Endometrium (tissue), 2 donors: ENCODE measurements at regions not wholly inside any gene's neighbourhood (a gene's known extent, or its start where the extent isn't known, plus 50 kb on each side); places are given as distances from the start of the nearest gene placed in this dataset.
A peak's percentile ranks its signal among the peaks of the same experiment; 100 is the strongest.
"Not testable (repeated sequence)": the region's sequence is repeated elsewhere in the genome, so short reads cannot be mapped to it uniquely, and the experiment has no call there.

ENCODE experiments used
- FAIRE-seq: peaks from 2 replicates; lab custom pipeline; 2012; peaks lifted over from hg19 to GRCh38; lab: Jason Lieb, UNC
- donor health status: control.
- donor health status: control.

DNA sequence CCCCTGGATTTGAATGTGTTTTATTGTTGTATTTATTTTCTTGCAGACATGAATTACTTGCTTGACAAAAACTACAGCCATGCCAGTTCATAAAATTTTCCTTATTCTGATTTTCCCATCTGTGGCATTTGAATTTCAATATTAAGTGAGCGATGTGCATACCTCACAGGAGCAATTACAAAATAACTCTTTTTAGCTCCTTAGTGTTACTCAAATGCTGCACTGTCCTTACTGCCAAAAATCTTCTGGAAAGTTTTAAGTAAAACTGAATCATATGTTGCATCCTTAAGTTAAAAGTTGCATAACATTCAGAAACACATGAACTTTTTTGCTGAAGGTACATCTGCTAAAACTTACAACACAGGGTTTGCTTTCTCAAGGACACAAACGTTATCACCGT is 120.1 kb downstream of the OR4M2 start:
- FAIRE-seq = not testable (repeated sequence)

DNA sequence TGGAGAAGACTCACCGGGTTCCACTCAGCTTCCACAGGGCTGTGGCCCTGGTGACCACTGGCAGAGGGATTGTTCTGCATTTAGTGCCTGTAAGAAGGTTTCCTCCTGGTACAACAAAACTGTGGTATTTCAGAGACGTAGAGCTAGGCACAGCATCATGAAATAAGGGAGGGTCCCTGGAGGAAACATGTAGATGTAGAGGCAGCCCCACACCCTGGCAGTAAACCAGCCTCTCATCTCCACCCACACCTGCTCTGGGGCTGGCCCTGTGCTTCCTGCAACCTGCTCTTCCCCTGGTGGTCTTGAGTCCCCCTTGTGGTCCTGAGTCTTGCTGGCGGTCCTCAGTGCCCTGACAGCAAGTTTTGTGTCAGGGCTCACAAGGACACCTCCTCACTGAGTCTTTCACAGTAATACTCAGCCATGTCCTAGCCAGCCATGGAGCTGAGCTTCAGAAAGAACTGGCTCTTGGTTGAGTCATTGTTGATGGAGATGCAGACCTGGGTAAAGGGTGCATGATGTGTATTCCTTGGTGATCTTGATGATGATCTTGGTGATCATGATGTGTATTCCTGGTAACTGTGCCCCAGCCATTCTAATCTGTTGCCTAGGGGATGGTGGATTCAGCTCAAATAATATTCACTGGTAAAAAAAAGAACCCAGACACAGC is 121.8 kb downstream of the OR4M2 start:
- not testable (repeated sequence) for FAIRE-seq

DNA sequence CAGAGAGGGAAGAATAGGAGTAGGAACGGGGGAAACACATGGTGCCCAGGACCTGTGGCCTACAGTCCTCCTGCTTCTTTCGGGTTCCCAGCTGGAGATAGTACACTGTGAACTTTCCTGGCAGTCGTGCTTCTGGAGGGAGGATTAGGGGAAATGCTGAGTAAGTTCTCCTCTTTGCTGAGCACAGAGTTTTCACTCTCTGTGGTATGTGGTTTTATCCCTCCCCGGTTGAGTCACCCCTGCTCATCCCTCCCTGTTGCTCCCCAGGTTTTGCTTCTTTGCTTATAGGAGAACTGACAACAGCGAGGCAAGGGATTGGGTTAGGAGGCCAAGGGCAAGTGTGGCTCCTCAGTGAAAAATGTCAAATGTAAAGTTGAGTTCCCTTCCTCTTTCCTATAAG is 122.9 kb downstream of the OR4M2 start:
- not testable (repeated sequence) for FAIRE-seq

- not testable (repeated sequence) for FAIRE-seq
Observed at GRCh38 chr15:22209086-22209485, 128.8 kb downstream of the OR4M2 start.

DNA sequence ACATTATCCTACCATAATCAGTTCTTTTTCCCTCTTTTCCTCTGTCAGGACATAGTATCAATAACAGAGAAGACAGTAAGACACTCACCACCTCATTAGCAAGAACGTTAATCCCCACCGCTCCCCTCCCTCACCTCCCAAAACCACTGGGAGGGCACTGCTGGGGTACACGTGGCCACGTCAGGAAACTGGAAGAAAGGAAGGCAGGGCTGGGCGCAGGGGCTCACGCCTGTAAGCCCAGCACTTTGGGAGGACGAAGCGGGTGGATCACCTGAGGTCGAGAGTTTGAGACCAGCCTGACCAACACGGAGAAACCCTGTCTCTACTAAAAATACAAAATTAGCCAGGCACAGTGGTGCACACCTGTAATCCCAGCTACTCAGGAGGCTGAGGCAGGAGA is 142.3 kb downstream of the OR4M2 start:
- not testable (repeated sequence) for FAIRE-seq

DNA sequence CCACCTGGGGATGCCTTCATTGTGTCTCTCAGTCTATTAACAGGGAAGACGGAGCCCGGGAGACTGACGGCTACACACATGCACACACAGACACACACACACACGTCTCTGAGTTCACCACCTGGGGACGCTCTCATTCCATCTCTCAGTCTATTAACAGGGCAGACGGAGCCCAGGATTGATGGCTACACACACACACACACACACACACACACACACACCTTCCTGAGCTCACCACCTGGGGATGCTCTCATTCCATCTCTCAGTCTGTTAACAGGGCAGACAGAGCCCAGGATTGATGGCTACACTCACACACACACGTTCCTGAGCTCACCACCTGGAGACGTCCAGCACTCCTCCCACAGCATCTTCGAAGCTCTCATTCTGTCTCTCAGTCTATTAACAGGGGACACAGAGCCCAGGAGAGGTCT is 143.9 kb downstream of the OR4M2 start:
- no peak for FAIRE-seq

DNA sequence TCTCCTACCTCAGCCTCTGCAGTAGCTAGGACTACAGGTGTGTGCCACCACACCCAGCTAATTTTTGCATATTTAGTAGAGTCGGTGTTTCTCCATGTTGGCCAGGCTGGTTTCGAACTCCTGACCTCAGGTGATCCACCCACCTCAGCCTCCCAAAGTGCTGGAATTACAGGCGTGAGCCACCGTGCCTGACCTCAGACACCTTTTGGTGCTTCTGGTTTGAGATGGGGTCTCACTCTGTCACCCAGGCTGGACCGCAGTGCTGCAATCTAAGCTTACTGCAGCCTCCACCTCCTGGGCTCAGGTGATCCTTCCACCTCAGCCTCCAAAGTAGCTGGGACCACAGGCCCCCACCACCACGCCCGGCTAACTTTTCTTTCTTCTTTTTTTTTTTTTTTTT is 144.6 kb downstream of the OR4M2 start:
- FAIRE-seq = not testable (repeated sequence)

DNA sequence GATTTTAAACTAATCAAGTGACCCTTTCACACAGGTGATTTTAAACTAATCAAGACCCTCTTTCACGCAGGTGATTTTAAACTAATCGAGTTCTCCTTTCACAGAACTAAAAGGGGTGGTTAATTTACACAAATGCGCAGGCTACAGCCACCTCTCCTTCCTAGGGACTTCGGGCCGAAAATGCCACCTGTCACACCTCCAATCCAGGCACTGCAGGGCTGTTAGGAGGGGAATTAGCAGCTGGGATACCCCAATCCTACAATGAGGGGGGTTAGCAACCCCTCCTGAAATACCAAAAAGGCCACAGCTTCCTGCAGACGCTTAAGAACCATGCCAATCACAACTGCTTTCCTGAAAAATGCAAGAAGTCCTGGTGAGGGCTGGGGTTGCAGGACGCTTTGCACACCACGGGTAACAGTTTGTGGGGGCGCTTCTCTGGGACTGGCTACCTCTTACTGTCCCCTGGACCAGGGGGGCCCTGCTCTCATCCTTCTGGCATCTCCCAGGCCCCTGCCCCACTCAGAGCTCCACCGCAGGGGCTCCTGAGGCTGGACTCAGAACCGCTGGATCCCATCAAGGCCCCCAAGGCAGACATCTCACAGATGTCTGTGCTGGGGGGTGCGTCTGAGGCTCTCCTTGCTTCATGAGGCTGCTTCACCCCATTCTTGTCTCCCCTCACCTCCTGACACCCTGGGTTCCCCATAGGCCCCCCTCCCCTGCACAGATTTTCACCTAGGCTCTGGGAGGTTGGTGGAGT is 145.9 kb downstream of the OR4M2 start:
- FAIRE-seq = no peak

GRCh38 chr15:22227411-22228100 is 147.2 kb downstream of the OR4M2 start:
- no peak for FAIRE-seq

GRCh38 chr15:22228101-22228762 is 147.9 kb downstream of the OR4M2 start:
- no peak for FAIRE-seq

- no peak for FAIRE-seq
Observed at GRCh38 chr15:22229990-22230819, 149.9 kb downstream of the OR4M2 start.

DNA sequence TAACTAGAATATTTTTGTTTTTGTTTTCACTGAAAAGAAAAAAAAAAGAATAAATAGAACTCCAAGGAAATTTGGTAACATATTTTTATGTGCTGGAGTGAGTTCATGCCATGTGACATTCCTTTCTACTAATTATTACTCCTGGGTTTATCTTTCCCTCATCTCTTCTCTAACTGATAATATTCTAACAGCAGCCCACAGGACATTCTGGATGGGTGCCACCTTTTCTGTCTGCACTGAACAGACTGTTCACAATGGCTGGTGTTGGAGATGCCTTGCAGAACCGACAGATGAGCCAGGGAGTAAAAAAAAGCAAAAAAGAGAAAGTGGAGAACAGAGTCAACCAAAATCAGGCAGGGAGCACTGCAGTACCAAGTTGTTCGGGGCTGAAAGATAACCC is 151.3 kb downstream of the OR4M2 start:
- FAIRE-seq = peak; percentile 43

DNA sequence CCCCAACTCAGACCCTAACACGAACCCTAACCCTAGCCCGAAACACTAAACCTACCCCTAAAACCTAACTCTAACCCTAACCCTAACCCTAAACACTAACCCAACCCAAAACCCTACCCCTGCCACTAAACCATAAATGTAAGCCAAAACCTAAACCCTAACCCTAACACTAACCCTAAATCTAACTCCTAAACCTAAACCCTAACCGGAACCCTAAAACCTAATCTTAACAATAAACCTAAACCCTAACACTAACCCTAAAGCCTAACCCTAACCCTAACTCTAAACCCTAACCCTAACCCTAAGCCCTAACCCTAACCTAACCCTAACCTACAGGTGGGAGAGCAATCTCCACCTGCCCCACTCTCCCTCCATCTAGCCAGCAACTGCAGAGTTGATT is 152.3 kb downstream of the OR4M2 start:
- no peak for FAIRE-seq

- not testable (repeated sequence) for FAIRE-seq
Observed at GRCh38 chr15:22235261-22235930, 155.1 kb downstream of the OR4M2 start.

DNA sequence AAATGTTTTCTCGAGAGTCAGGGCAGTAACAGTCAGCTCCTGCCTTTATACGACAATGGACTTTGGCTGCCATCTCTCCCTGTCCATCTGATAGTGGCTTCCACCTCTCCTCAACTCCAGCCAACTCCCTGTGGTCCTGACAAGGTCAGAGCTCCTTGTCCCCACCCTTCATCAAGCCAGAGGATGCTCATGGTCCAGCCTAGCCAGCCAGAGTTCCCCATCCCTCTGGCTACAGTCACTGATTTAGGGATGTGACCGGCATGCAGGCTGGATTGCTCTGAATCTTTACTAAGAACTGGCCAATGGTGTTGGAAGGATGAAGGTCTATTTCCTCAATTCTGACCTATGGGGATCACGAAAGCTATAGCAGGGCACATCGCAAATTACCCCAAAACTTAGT is 156.1 kb downstream of the OR4M2 start:
- no peak for FAIRE-seq

DNA sequence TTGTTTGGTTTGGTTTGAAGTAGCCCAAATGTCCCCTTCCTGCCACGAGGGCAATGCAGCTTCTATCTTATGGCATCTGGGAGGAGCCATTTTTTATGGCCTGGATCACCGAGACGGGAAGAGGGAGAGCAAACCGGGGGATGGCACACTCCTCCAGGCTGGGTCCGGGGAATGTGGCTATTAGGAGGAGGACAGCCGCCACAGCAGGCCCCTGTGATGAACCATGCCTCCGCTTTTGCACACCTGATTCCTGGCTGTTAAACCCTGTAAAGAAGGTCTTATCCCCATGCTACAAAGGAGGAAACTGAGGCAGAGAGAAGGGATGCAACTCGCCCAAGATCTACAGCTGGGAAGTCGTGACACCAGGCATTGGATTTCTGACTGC is 157.6 kb downstream of the OR4M2 start:
- FAIRE-seq = no peak

DNA sequence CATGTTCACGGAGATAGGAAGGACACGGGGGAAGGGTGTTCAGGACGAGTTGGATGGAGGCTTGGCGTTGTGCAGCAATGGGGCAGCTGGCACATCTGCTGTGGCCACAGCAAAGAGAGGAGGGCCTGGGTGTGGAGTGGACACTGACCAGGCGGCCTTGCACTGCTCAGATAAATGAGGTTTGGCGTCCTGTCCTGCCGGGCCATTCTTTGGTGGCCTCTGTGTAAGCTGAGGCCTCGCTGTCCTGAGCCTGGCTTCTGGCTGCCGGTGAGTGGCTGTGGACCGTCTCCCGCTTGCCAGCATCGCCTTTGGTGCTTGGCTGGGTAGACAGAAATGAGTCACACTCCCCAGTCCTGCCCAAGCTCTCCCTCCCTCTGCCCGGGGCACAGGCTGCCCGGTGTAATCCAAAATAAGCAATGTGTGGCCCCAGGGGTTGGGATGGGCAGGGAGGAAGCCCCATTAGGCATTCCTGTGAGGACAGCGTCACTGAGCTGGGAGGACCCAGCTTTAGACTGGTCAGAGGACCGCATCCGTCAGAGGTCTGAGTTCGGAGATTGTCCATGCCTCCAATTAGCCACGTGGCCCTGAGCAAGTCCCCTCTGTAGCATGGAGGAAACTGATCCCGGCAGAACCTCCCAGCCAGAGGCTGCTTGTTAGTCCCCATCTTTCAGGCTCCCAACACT is 158.1 kb downstream of the OR4M2 start:
- FAIRE-seq = not testable (repeated sequence)

DNA sequence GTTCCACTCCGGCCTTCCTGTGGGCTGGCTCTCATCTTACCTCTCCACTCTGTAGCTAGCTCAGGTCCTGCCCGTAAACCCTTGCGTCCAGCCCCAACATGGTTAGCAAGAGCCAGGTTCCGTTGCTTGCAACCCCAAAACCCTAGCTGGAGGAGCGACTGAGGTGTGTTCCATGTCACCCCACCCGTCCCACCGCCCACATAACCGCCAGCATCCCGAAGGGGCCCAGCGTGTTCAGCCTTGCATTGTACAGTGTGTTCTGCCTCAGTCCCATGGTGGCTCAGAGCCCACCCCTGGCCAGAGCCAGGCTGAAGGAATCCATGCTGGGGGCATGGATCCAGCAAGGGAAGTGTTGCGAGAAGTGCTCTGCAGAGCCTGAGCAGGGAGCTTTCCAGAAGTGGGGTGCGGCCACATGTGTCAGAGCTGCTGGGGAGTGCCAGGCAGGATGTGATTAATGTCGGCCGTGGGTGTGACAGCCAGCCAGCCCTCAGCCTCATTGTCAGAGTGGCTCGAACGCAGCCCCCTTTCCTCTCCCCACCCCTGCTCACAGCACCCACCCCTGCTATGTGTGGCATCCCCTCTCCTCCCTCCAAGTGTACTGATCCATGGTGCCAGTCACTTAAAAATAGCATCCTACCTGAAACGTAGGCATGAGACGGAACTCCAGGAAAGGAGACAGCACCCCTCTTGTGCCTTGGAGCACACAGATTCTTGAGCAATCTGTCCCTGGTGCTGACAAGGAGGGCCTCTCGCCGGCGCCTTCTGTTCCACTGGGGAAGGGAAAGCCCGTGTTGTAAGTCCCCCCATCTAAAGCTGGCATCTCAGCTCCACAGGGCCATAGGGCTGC is 158.9 kb downstream of the OR4M2 start:
- not testable (repeated sequence) for FAIRE-seq

DNA sequence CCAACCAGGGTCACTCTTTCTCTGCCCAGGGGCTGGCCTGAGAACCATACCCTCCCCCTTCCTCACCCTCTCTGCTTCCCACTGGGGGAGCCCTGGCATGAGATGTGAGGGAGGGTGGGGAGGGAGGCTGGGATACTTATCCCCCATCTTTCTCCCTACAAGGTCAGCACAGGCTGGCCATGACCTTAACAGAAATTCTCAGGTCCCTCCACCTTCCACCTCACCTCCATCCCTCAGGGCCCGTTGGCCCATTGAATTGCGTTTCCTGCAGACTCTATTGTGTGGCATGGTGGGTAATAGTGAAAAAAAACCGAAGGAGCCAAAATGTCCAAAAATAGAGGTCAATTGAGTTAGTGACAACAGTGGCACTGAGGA is 159.5 kb downstream of the OR4M2 start:
- no peak for FAIRE-seq

DNA sequence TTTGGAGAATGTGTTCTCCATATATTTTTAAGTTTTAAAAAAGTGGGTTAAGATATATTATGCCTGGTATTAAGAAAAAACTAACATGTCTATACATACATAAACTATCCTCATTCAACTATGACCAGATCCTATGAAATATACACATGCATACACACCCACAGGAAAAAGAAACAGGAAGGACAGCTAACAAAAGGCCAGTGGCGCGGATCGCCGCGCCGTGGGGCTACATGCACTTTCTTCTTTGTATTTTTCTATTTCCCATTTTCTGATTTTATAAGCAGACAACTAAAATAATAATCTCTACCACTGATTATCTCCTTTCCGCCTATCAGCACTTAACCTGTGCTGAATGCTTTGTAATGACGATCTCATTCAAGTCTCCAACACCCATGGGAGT is 160.1 kb downstream of the OR4M2 start:
- no peak for FAIRE-seq
